ENCODE measurements at regions not wholly inside any gene's neighbourhood (a gene's known extent, or its start where the extent isn't known, plus 50 kb on each side); places are given as distances from the start of the nearest gene placed in this dataset.

- no peak for TF ChIP-seq CTCF (tag by site-specific recombination; IDR thresholded peaks at IDR 0.05)
- no peak for TF ChIP-seq GLIS1 (tag by site-specific recombination; IDR thresholded peaks at IDR 0.05)
- no peak for TF ChIP-seq YY1 (tag by site-specific recombination; IDR thresholded peaks at IDR 0.05)
Observed at GRCh38 chr11:29809121-29809520, 207.7 kb downstream of the KCNA4 start.
